ENCODE measurements at regions not wholly inside any gene's neighbourhood (a gene's known extent, or its start where the extent isn't known, plus 50 kb on each side); places are given as distances from the start of the nearest gene placed in this dataset.

DNA sequence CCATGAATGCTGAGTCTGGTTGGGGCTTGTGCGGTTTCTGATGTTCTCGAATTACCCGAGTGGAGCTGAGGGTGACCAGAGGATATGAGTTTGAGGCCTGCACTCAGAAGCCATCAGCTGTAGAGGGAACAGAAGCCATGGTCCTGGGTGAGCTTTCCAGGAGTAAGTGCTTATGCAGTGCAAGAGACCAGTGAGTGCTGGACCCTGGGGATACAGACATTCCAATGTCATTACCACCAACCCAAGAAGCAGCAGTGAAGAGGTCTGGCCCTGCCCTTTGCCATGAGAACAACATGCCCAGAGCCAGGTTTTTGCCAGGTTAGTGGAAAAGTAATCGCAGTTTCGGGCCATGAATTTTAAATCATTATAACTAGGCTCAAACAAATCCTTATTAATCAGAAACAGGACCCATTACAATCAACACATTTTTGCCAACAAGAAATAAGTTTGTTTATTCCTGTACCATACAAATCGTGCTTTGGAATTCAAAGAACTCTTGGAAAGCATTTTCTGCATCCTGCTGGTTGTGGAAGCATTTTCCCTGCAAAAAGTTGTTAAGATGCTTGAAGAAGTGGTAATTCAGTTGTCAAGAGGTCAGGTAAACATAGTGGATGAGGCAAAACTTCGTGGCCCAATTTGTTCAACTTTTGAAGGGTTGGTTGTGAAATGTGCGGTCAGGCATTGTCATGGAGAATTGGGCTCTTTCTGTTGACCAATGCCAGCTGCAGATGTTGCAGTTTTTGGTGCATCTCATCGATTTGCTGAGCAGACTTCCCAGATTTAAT, 154.6 kb downstream of the SYK start:
- H3K9me1 ChIP-seq (replicated peaks; ENCODE audit: control insufficient read depth, extremely low read depth, insufficient read depth, low read length), result no peaks in the 10 kb centered on the region
- H3K4me1 ChIP-seq (ENCODE audit: control insufficient read depth, extremely low read depth, insufficient read depth, low read length), result no peaks in the 10 kb centered on the region
- H3K4me3 ChIP-seq (replicated peaks in 1 of 3; ENCODE audit: insufficient read depth in 1 of 3, low read depth in 1 of 3, low read length in 3 of 3), result no peak overlapping the region
- BruUV-seq (replicated peaks), result no TSS peak
- DNase-seq (ENCODE audit: low read depth, low spot score) (no peak), FAIRE-seq (no peak)
- dilution Hi-C loops (cut with MboI; ENCODE audit: extremely low pct_ligation_motif_present, low sequenced_read_pairs) (no loop called here), intact Hi-C loops (cut with micrococcal nuclease) (no loop called here)
- H3K9ac ChIP-seq (replicated peaks; ENCODE audit: extremely low read depth, insufficient read depth, low read length), result no peak overlapping the region
- no peak overlapping the region for H3K4me2 ChIP-seq (ENCODE audit: insufficient read depth, low read length)
- TF ChIP-seq EZH2 (IDR thresholded peaks at IDR 0.05; ENCODE audit: borderline replicate concordance, low read depth, low read length, severe bottlenecking) (no peak), POLR2A (IDR thresholded peaks at IDR 0.05; ENCODE audit: low read depth, low read length) (no peak), MYC (IDR thresholded peaks at IDR 0.05; ENCODE audit: low read depth, low read length) (no peak)
- H4K20me1 ChIP-seq (replicated peaks; ENCODE audit: control insufficient read depth, extremely low read depth, insufficient read depth, low read length), result no peaks in the 10 kb centered on the region
- H2AFZ ChIP-seq (ENCODE audit: low read depth, low read length), result no peak overlapping the region
- no peaks in the 10 kb centered on the region for H3K36me3 ChIP-seq (ENCODE audit: control insufficient read depth in 2 of 2, extremely low read depth in 1 of 2, insufficient read depth in 2 of 2, low read length in 2 of 2)
- CTCF ChIA-PET, result no interaction called here
- no peaks in the 10 kb centered on the region for H3K9me3 ChIP-seq (replicated peaks; ENCODE audit: control insufficient read depth, insufficient read depth, low read length)
- H3K27me3 ChIP-seq (ENCODE audit: control insufficient read depth in 2 of 2, insufficient read depth in 2 of 2, low read length in 2 of 2), result no peaks in the 10 kb centered on the region
- POLR2A ChIA-PET, result no interaction called here
- no peaks in the 10 kb centered on the region for H3K79me2 ChIP-seq (ENCODE audit: control insufficient read depth, insufficient read depth, low read length)
- no peak overlapping the region for H3K27ac ChIP-seq (ENCODE audit: insufficient read depth, low read depth, low read length)

DNA sequence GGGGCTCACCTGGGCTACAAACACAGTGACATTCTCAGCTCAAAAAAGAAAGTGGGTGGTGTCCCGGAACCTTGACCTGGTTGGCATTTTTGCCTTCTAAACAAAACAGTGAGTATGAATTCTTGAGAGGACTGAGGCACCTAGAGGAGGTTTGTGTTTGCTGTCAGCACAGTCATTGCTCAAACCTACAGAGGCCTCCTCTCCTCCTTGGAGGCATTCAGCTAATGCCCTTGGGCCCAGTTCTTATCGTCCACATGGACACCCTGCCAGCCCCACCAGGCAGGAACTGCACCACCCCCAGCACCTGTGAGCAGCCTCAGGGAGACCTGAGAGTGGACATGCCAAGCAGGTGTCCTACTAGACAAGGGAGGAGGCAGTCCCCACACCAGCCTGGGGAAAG, 156.7 kb downstream of the SYK start:
- Histone ChIP-seq H2AFZ (ENCODE audit: low read depth, low read length) (no peak overlapping the region), H3K9me1 (replicated peaks; ENCODE audit: control insufficient read depth, extremely low read depth, insufficient read depth, low read length) (no peaks in the 10 kb centered on the region), H3K27me3 (ENCODE audit: control insufficient read depth in 2 of 2, insufficient read depth in 2 of 2, low read length in 2 of 2) (peaks cover 0 to 4% of the 10 kb centered on the region in 2 experiments), H3K9ac (replicated peaks; ENCODE audit: extremely low read depth, insufficient read depth, low read length) (no peak overlapping the region), H3K4me3 (replicated peaks in 1 of 3; ENCODE audit: insufficient read depth in 1 of 3, low read depth in 1 of 3, low read length in 3 of 3) (no peak overlapping the region), H3K4me1 (ENCODE audit: control insufficient read depth, extremely low read depth, insufficient read depth, low read length) (no peaks in the 10 kb centered on the region), H3K9me3 (replicated peaks; ENCODE audit: control insufficient read depth, insufficient read depth, low read length) (no peaks in the 10 kb centered on the region), H3K27ac (ENCODE audit: insufficient read depth, low read depth, low read length) (no peak overlapping the region), H3K4me2 (ENCODE audit: insufficient read depth, low read length) (no peak overlapping the region), H4K20me1 (replicated peaks; ENCODE audit: control insufficient read depth, extremely low read depth, insufficient read depth, low read length) (no peaks in the 10 kb centered on the region), H3K36me3 (ENCODE audit: control insufficient read depth in 2 of 2, extremely low read depth in 1 of 2, insufficient read depth in 2 of 2, low read length in 2 of 2) (no peaks in the 10 kb centered on the region), H3K79me2 (ENCODE audit: control insufficient read depth, insufficient read depth, low read length) (no peaks in the 10 kb centered on the region)
- BruUV-seq (replicated peaks), result no TSS peak
- TF ChIP-seq POLR2AphosphoS5 (IDR thresholded peaks at IDR 0.05; ENCODE audit: insufficient read depth, low read depth, low read length) (no peak), POLR2A (IDR thresholded peaks at IDR 0.05; ENCODE audit: low read depth, low read length) (no peak), EZH2 (IDR thresholded peaks at IDR 0.05; ENCODE audit: borderline replicate concordance, low read depth, low read length, severe bottlenecking) (no peak), JUN (IDR thresholded peaks at IDR 0.05; ENCODE audit: borderline replicate concordance, insufficient read depth, insufficient read length, low read depth) (no peak), MYC (IDR thresholded peaks at IDR 0.05; ENCODE audit: low read depth, low read length) (no peak), GATA2 (IDR thresholded peaks at IDR 0.05; ENCODE audit: insufficient read depth, insufficient read length, low read depth, low read length) (no peak), FOS (IDR thresholded peaks at IDR 0.05; ENCODE audit: borderline replicate concordance, insufficient read depth, low read length) (no peak)
- TF ChIP-seq, protein P1, sequence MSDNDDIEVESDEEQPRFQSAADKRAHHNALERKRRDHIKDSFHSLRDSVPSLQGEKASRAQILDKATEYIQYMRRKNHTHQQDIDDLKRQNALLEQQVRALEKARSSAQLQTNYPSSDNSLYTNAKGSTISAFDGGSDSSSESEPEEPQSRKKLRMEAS (IDR thresholded peaks at IDR 0.05; ENCODE audit: insufficient read depth, insufficient read length), result no peak
- TF ChIP-seq, protein P2, sequence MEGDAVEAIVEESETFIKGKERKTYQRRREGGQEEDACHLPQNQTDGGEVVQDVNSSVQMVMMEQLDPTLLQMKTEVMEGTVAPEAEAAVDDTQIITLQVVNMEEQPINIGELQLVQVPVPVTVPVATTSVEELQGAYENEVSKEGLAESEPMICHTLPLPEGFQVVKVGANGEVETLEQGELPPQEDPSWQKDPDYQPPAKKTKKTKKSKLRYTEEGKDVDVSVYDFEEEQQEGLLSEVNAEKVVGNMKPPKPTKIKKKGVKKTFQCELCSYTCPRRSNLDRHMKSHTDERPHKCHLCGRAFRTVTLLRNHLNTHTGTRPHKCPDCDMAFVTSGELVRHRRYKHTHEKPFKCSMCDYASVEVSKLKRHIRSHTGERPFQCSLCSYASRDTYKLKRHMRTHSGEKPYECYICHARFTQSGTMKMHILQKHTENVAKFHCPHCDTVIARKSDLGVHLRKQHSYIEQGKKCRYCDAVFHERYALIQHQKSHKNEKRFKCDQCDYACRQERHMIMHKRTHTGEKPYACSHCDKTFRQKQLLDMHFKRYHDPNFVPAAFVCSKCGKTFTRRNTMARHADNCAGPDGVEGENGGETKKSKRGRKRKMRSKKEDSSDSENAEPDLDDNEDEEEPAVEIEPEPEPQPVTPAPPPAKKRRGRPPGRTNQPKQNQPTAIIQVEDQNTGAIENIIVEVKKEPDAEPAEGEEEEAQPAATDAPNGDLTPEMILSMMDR (IDR thresholded peaks at IDR 0.05; ENCODE audit: extremely low read depth in 1 of 2, insufficient read depth in 1 of 2, low read depth in 1 of 2, low read length in 2 of 2), result no peak
- dilution Hi-C loops (cut with MboI; ENCODE audit: extremely low pct_ligation_motif_present, low sequenced_read_pairs), result no loop called here
- DNase-seq (ENCODE audit: low read depth, low spot score) (no peak), FAIRE-seq (no peak)
- intact Hi-C loops (cut with micrococcal nuclease), result no loop called here
- CTCF ChIA-PET, result no interaction called here
- POLR2A ChIA-PET, result no interaction called here
